Endothelial cell of umbilical vein (primary cell): ENCODE measurements at regions not wholly inside any gene's neighbourhood (a gene's known extent, or its start where the extent isn't known, plus 50 kb on each side); places are given as distances from the start of the nearest gene placed in this dataset.

Source experiments
- BruUV-seq: library from RNA; stranded (reverse); fragments of 400-500 nt; replicated peaks from 2 replicates; lab custom pipeline; 2021; lab: Mats Ljungman, UMichigan
- CTCF ChIA-PET: fragments of 300-600, 350-600 bp; sonication (Branson Sonifier 250); formaldehyde crosslinking; loops from one replicate; lab custom pipeline; 2021; ENCODE audit warnings: antibody characterized with exemption, inconsistent platforms; lab: Charles Lee
- POLR2A ChIA-PET: fragments of 300-600, 350-600 bp; sonication (Branson Sonifier 250); formaldehyde crosslinking; loops from one replicate; lab custom pipeline; 2021; ENCODE audit warnings: antibody characterized with exemption, inconsistent platforms; lab: Charles Lee
- DNase-seq: peaks from one replicate; pipeline ENCODE4 v3.0.0-alpha.2; 2011; ENCODE audit warnings: low read depth, low spot score
- FAIRE-seq: peaks from 2 replicates; lab custom pipeline; 2011; peaks lifted over from hg19 to GRCh38; lab: Jason Lieb, UNC
- H2AFZ ChIP-seq: 2 replicates; pipeline ENCODE4 v1.6.0; 2012; ENCODE audit warnings: low read depth, low read length, control low read depth, inconsistent platforms
- H3K27ac ChIP-seq: 2 replicates; pipeline ENCODE4 v1.5.1; 2011; ENCODE audit warnings: low read depth, mild to moderate bottlenecking, control low read depth, low read length, moderate library complexity; ENCODE audit not compliant: insufficient read depth
- H3K27me3 ChIP-seq, 2 experiments: 2 replicates each; pipeline versions ENCODE4 v1.6.0 to v1.6.1; 2011; ENCODE audit warnings: low read length in 2 of 2, mixed read lengths in 1 of 2; ENCODE audit not compliant: control insufficient read depth in 2 of 2, insufficient read depth in 2 of 2
- H3K36me3 ChIP-seq, 2 experiments: 2 replicates in 1 of 2; 3 replicates in 1 of 2; pipeline ENCODE4 v1.5.1; 2011; ENCODE audit warnings: low read length in 2 of 2, mild to moderate bottlenecking in 1 of 2, moderate library complexity in 1 of 2; ENCODE audit not compliant: control insufficient read depth in 2 of 2, insufficient read depth in 2 of 2; ENCODE audit errors: extremely low read depth in 1 of 2
- H3K4me1 ChIP-seq: 3 replicates; pipeline ENCODE4 v1.5.1; 2011; ENCODE audit warnings: mild to moderate bottlenecking, low read length; ENCODE audit not compliant: control insufficient read depth, insufficient read depth; ENCODE audit errors: extremely low read depth
- H3K4me2 ChIP-seq: 2 replicates; pipeline ENCODE4 v1.6.1; 2011; ENCODE audit warnings: low read length, control low read depth, mixed read lengths; ENCODE audit not compliant: insufficient read depth
- H3K4me3 ChIP-seq, 3 experiments: fragments of 200-600 bp in 1 of 3; sonication (generic), shearing (Covaris generic) in 1 of 3; replicated peaks in 1 of 3; 2 replicates each; pipeline ENCODE4 v1.5.1; 2011 to 2016; ENCODE audit warnings: control low read depth in 3 of 3, low read length in 3 of 3, mild to moderate bottlenecking in 2 of 3, inconsistent platforms in 1 of 3, low read depth in 1 of 3, moderate library complexity in 1 of 3; ENCODE audit not compliant: insufficient read depth in 1 of 3
- H3K79me2 ChIP-seq: 2 replicates; pipeline ENCODE4 v1.6.0; 2012; ENCODE audit warnings: low read length, inconsistent platforms; ENCODE audit not compliant: control insufficient read depth, insufficient read depth
- H3K9ac ChIP-seq: replicated peaks from 2 replicates; pipeline ENCODE3; 2011; ENCODE audit warnings: low read length, control low read depth; ENCODE audit not compliant: insufficient read depth; ENCODE audit errors: extremely low read depth
- H3K9me1 ChIP-seq: replicated peaks from 3 replicates; pipeline ENCODE4 v1.6.0; 2011; ENCODE audit warnings: mild to moderate bottlenecking, low read length; ENCODE audit not compliant: control insufficient read depth, insufficient read depth; ENCODE audit errors: extremely low read depth
- H3K9me3 ChIP-seq: replicated peaks from 2 replicates; pipeline ENCODE4 v1.5.1; 2012; ENCODE audit warnings: low read length, inconsistent platforms; ENCODE audit not compliant: control insufficient read depth, insufficient read depth
- H4K20me1 ChIP-seq: replicated peaks from 2 replicates; pipeline ENCODE3; 2011; ENCODE audit warnings: mild to moderate bottlenecking, low read length; ENCODE audit not compliant: control insufficient read depth, insufficient read depth; ENCODE audit errors: extremely low read depth
- EZH2 ChIP-seq: IDR thresholded peaks from 2 replicates; pipeline ENCODE4 v1.6.1; 2012; ENCODE audit warnings: borderline replicate concordance, low read depth, mild to moderate bottlenecking, moderate library complexity, low read length, inconsistent platforms; ENCODE audit not compliant: severe bottlenecking
- FOS ChIP-seq: IDR thresholded peaks from 2 replicates; pipeline ENCODE4 v1.6.1; 2011; ENCODE audit warnings: mild to moderate bottlenecking, low read length, moderate library complexity, borderline replicate concordance; ENCODE audit not compliant: insufficient read depth
- GATA2 ChIP-seq: IDR thresholded peaks from 2 replicates; pipeline ENCODE4 v1.7.0; 2011; ENCODE audit warnings: low read depth, mild to moderate bottlenecking, moderate library complexity, mixed read lengths, low read length; ENCODE audit not compliant: insufficient read length, insufficient read depth
- JUN ChIP-seq: IDR thresholded peaks from 2 replicates; pipeline ENCODE4 v1.6.1; 2011; ENCODE audit warnings: borderline replicate concordance, low read depth; ENCODE audit not compliant: insufficient read length, insufficient read depth
- MYC ChIP-seq: IDR thresholded peaks from one replicate; pipeline ENCODE4 v1.6.1; 2011; ENCODE audit warnings: mild to moderate bottlenecking, low read depth, low read length
- POLR2A ChIP-seq: IDR thresholded peaks from 2 replicates; pipeline ENCODE4 v1.6.1; 2012; ENCODE audit warnings: low read depth, mild to moderate bottlenecking, control low read depth, low read length
- POLR2AphosphoS5 ChIP-seq: IDR thresholded peaks from 2 replicates; pipeline ENCODE4 v1.6.1; 2012; ENCODE audit warnings: low read depth, mild to moderate bottlenecking, control low read depth, low read length, moderate library complexity; ENCODE audit not compliant: insufficient read depth
- dilution Hi-C: fragments of 300-500 bp; cut with MboI; formaldehyde crosslinking; loops from one replicate; pipeline ENCODE4 v1.15.0; 2019; ENCODE audit warnings: low sequenced_read_pairs; ENCODE audit not compliant: extremely low pct_ligation_motif_present
- intact Hi-C: fragments of 100-400 bp; cut with micrococcal nuclease; formaldehyde crosslinking; loops from one replicate; pipeline ENCODE4 v1.10.0; 2022
- TF ChIP-seq, protein P1 (sequence below): IDR thresholded peaks from 2 replicates; pipeline ENCODE4 v1.6.1; 2011; ENCODE audit not compliant: insufficient read depth, insufficient read length

DNA sequence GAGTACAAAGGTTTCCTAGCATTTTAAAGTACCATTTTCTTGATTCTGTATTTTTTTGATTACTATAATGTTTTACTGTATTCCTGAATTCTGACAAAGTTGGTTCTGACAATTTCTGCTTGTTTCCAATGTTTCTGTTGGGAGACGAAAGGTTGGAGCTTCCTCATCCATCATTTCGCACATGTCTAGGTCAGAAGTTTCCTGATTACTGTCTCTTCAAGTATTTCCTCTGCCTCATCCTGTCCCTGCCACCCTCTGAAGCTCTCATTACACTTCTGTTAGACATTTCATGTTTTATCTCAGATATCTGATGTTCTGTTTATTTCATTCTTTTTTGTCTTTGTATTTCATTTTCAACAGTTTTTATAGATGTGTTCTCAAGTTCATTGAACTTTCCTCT lies 895.8 kb downstream of the TSN start:
- DNase-seq (no peak), FAIRE-seq (no peak)
- dilution Hi-C loops = no loop called here
- TF ChIP-seq POLR2A = no peak
- TF ChIP-seq, protein P1, sequence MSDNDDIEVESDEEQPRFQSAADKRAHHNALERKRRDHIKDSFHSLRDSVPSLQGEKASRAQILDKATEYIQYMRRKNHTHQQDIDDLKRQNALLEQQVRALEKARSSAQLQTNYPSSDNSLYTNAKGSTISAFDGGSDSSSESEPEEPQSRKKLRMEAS = no peak
- TF ChIP-seq GATA2 = no peak
- no peak for TF ChIP-seq MYC
- TF ChIP-seq EZH2 = no peak
- no peak for TF ChIP-seq JUN
- no peak for TF ChIP-seq POLR2AphosphoS5
- TF ChIP-seq FOS = no peak
- Histone ChIP-seq H3K9me3 (peaks cover 9% of the 10 kb centered on the region), H3K9me1 (no peaks in the 10 kb centered on the region), H3K79me2 (no peaks in the 10 kb centered on the region), H3K27me3 (no peaks in the 10 kb centered on the region), H4K20me1 (no peaks in the 10 kb centered on the region), H3K4me2 (no peak overlapping the region), H3K36me3 (no peaks in the 10 kb centered on the region), H3K27ac (no peak overlapping the region), H3K4me1 (no peaks in the 10 kb centered on the region), H3K9ac (no peak overlapping the region), H3K4me3 (no peak overlapping the region), H2AFZ (no peak overlapping the region)
- intact Hi-C loops = no loop called here
- no TSS peak for BruUV-seq
- ChIA-PET CTCF (no interaction called here), POLR2A (no interaction called here)

DNA sequence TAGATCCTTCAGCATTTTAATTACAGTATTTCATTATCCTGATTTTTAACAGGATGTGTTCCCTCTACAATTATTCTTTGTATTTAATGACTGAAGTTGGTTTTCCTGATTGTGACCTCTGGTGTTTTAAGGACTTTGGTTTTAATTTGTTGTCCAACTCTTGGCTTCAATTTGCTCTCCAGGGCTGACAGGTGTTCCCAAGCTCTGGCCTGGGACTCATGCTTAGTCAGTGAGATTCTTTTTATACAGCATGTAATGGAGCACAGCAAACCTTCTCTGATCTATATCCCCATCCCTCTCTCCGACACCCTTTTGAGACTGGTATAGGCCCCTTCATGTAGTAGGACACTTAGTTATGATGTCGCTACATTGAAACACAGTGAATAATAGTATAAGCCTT lies 896.3 kb downstream of the TSN start:
- no peaks in the 10 kb centered on the region for H3K9me1 ChIP-seq
- no peak overlapping the region for H3K4me2 ChIP-seq
- no peak overlapping the region for H3K27ac ChIP-seq
- ChIA-PET POLR2A (no interaction called here), CTCF (no interaction called here)
- intact Hi-C loops (no loop called here), dilution Hi-C loops (no loop called here)
- TF ChIP-seq MYC = no peak
- TF ChIP-seq EZH2 = no peak
- peaks cover 9% of the 10 kb centered on the region for H3K9me3 ChIP-seq
- H3K27me3 ChIP-seq = no peaks in the 10 kb centered on the region
- H3K4me1 ChIP-seq = no peaks in the 10 kb centered on the region
- H3K9ac ChIP-seq = no peak overlapping the region
- no peaks in the 10 kb centered on the region for H4K20me1 ChIP-seq
- H2AFZ ChIP-seq = no peak overlapping the region
- H3K36me3 ChIP-seq = no peaks in the 10 kb centered on the region
- no peaks in the 10 kb centered on the region for H3K79me2 ChIP-seq
- H3K4me3 ChIP-seq = no peak overlapping the region
- BruUV-seq = no TSS peak
- FAIRE-seq = no peak
- no peak for DNase-seq
